Ishikawa (cell line): ENCODE measurements at regions not wholly inside any gene's neighbourhood (a gene's known extent, or its start where the extent isn't known, plus 50 kb on each side); places are given as distances from the start of the nearest gene placed in this dataset.

ENCODE experiments used
- CEBPB ChIP-seq: IDR thresholded peaks from 2 replicates; pipeline ENCODE4 v1.6.1; 2012
- CREB1 ChIP-seq: IDR thresholded peaks from 2 replicates; pipeline ENCODE4 v1.6.1; 2012; ENCODE audit warnings: low read depth
- EGR1 ChIP-seq: IDR thresholded peaks from 2 replicates; pipeline ENCODE4 v1.6.1; 2012
- EP300 ChIP-seq: IDR thresholded peaks from 2 replicates; pipeline ENCODE4 v1.6.1; 2012; ENCODE audit warnings: borderline replicate concordance
- FOXM1 ChIP-seq: IDR thresholded peaks from 2 replicates; pipeline ENCODE4 v1.6.1; 2012; ENCODE audit warnings: low read depth, borderline replicate concordance
- NFIC ChIP-seq: IDR thresholded peaks from 2 replicates; pipeline ENCODE4 v1.6.1; 2012
- RAD21 ChIP-seq: IDR thresholded peaks from 2 replicates; pipeline ENCODE4 v1.6.1; 2012; ENCODE audit warnings: low read depth
- TAF1 ChIP-seq: IDR thresholded peaks from 2 replicates; pipeline ENCODE4 v1.6.1; 2012; ENCODE audit warnings: low read depth, mild to moderate bottlenecking
- TCF12 ChIP-seq: IDR thresholded peaks from 2 replicates; pipeline ENCODE4 v1.6.1; 2012; ENCODE audit warnings: low read depth
- TEAD4 ChIP-seq: IDR thresholded peaks from 2 replicates; pipeline ENCODE4 v1.6.1; 2012
- YY1 ChIP-seq: IDR thresholded peaks from 2 replicates; pipeline ENCODE4 v1.6.1; 2012; ENCODE audit warnings: low read depth
- ZBTB7A ChIP-seq: IDR thresholded peaks from 2 replicates; pipeline ENCODE4 v1.6.1; 2012; ENCODE audit warnings: low read depth
- TF ChIP-seq, protein P1 (sequence below): IDR thresholded peaks from 2 replicates; pipeline ENCODE4 v1.6.1; 2012
- TF ChIP-seq, protein P2 (sequence below): IDR thresholded peaks from 2 replicates; pipeline ENCODE4 v1.6.1; 2012; ENCODE audit warnings: low read depth, mild to moderate bottlenecking
- TF ChIP-seq, protein P3 (sequence below): IDR thresholded peaks from 2 replicates; pipeline ENCODE4 v1.6.1; 2012

- TF ChIP-seq NFIC (no peak), TCF12 (no peak), YY1 (no peak), CEBPB (no peak), ZBTB7A (no peak), RAD21 (no peak), FOXM1 (no peak), CREB1 (no peak), TEAD4 (no peak), TAF1 (no peak), EGR1 (no peak), EP300 (no peak)
- TF ChIP-seq, protein P1, sequence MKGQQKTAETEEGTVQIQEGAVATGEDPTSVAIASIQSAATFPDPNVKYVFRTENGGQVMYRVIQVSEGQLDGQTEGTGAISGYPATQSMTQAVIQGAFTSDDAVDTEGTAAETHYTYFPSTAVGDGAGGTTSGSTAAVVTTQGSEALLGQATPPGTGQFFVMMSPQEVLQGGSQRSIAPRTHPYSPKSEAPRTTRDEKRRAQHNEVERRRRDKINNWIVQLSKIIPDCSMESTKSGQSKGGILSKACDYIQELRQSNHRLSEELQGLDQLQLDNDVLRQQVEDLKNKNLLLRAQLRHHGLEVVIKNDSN, result no peak
- TF ChIP-seq, protein P2, sequence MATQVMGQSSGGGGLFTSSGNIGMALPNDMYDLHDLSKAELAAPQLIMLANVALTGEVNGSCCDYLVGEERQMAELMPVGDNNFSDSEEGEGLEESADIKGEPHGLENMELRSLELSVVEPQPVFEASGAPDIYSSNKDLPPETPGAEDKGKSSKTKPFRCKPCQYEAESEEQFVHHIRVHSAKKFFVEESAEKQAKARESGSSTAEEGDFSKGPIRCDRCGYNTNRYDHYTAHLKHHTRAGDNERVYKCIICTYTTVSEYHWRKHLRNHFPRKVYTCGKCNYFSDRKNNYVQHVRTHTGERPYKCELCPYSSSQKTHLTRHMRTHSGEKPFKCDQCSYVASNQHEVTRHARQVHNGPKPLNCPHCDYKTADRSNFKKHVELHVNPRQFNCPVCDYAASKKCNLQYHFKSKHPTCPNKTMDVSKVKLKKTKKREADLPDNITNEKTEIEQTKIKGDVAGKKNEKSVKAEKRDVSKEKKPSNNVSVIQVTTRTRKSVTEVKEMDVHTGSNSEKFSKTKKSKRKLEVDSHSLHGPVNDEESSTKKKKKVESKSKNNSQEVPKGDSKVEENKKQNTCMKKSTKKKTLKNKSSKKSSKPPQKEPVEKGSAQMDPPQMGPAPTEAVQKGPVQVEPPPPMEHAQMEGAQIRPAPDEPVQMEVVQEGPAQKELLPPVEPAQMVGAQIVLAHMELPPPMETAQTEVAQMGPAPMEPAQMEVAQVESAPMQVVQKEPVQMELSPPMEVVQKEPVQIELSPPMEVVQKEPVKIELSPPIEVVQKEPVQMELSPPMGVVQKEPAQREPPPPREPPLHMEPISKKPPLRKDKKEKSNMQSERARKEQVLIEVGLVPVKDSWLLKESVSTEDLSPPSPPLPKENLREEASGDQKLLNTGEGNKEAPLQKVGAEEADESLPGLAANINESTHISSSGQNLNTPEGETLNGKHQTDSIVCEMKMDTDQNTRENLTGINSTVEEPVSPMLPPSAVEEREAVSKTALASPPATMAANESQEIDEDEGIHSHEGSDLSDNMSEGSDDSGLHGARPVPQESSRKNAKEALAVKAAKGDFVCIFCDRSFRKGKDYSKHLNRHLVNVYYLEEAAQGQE, result no peak
- TF ChIP-seq, protein P3, sequence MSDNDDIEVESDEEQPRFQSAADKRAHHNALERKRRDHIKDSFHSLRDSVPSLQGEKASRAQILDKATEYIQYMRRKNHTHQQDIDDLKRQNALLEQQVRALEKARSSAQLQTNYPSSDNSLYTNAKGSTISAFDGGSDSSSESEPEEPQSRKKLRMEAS, result no peak
These were observed 238.7 kb upstream of the USP25 start for GRCh38 chr21:15491100-15491499.

DNA sequence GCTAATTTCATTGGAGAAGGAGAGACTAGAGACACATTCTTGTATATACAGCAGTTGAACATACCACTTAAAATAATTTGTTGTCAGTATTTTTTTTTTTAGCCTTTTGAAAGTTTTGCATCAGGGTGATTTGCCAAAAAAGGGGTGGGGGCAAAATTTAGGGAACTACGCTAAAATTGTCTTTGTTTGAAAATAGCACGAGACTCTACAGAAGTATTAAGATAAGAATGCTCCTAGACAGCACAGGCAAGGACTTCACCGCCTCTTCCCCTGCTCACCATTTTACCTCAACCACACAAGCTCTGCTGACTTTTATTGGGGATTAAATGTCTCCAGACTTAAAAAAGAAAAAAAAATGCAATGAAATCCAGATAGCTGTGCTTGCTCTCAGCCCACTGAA, 236.1 kb upstream of the USP25 start:
- TF ChIP-seq, protein P3, result no peak
- no peak for TF ChIP-seq CEBPB
- no peak for TF ChIP-seq TEAD4
- TF ChIP-seq ZBTB7A, result no peak
- TF ChIP-seq NFIC, result no peak
- TF ChIP-seq, protein P2, result no peak
- no peak for TF ChIP-seq TAF1
- no peak for TF ChIP-seq TCF12
- TF ChIP-seq FOXM1, result no peak
- no peak for TF ChIP-seq EGR1
- TF ChIP-seq RAD21, result no peak
- TF ChIP-seq EP300, result no peak
- TF ChIP-seq, protein P1, result no peak
- no peak for TF ChIP-seq CREB1
- no peak for TF ChIP-seq YY1

DNA sequence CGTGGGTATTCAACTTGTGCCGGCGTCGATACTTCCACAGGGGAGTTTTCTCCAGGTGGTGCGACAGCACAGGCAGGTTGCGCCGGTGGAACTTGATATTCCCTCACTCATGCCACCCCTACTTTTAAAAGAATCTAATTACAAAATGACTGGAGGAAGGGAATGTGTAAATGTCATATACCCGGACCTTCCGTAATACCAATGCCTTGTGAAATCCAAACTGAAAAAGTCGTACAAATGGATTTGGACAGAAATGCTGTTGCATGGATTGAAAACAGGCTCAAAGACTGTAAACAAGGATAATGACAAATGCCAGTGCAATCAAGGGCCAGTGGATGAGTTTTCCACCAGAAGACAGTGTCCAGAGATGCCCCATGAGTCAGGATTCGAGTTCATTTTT, 235.3 kb upstream of the USP25 start:
- TF ChIP-seq TCF12 (no peak), CREB1 (no peak), YY1 (no peak), NFIC (no peak), ZBTB7A (no peak), RAD21 (no peak), EP300 (no peak)
- TF ChIP-seq, protein P2, result no peak
- TF ChIP-seq, protein P3, result no peak

- no peak for TF ChIP-seq ZBTB7A
- TF ChIP-seq EGR1, result no peak
- no peak for TF ChIP-seq TCF12
- no peak for TF ChIP-seq CREB1
- TF ChIP-seq, protein P1, result no peak
- TF ChIP-seq, protein P3, result no peak
- no peak for TF ChIP-seq TAF1
- TF ChIP-seq CEBPB, result no peak
- TF ChIP-seq EP300, result no peak
- TF ChIP-seq, protein P2, result no peak
- no peak for TF ChIP-seq RAD21
- TF ChIP-seq FOXM1, result no peak
- TF ChIP-seq NFIC, result no peak
- no peak for TF ChIP-seq TEAD4
- no peak for TF ChIP-seq YY1
These were observed 233.8 kb upstream of the USP25 start for GRCh38 chr21:15495965-15496364.
